ENCODE measurements at regions not wholly inside any gene's neighbourhood (a gene's known extent, or its start where the extent isn't known, plus 50 kb on each side); places are given as distances from the start of the nearest gene placed in this dataset.

GRCh38 chr7:123341102-123341501 lies 141.3 kb upstream of the SLC13A1 start:
- Histone ChIP-seq H3K9me3 (ENCODE audit: control insufficient read depth, low read depth, low read length) (no peaks in the 10 kb centered on the region), H2AFZ (ENCODE audit: low read length) (no peak overlapping the region), H3K4me2 (ENCODE audit: insufficient read depth, insufficient read length, low read length) (no peak overlapping the region), H3K79me2 (ENCODE audit: insufficient read depth, low read length) (no peaks in the 10 kb centered on the region), H2BK5ac (ENCODE audit: insufficient read length, low read length) (no peak overlapping the region), H3K79me1 (ENCODE audit: insufficient read depth, low read depth, low read length, poor library complexity, severe bottlenecking) (no peaks in the 10 kb centered on the region), H3K23me2 (ENCODE audit: insufficient read length, low read depth, low read length, poor library complexity, severe bottlenecking) (no peaks in the 10 kb centered on the region), H3K27ac (ENCODE audit: insufficient read length, low read depth, low read length) (no peak overlapping the region), H4K5ac (ENCODE audit: insufficient read length, low read depth, low read length) (no peak overlapping the region), H3K4me1 (ENCODE audit: insufficient read depth, low read length) (no peaks in the 10 kb centered on the region), H2BK20ac (ENCODE audit: low read depth, low read length, poor library complexity, severe bottlenecking) (no peak overlapping the region), H4K91ac (ENCODE audit: insufficient read length, low read depth, low read length) (no peak overlapping the region), H3K27me3 (ENCODE audit: insufficient read depth, low read length) (no peaks in the 10 kb centered on the region), H4K20me1 (ENCODE audit: control insufficient read depth, insufficient read depth, insufficient read length) (no peaks in the 10 kb centered on the region), H3K18ac (ENCODE audit: insufficient read length, low read depth, low read length) (no peak overlapping the region), H3K4ac (ENCODE audit: low read depth, low read length) (no peak overlapping the region), H2BK15ac (ENCODE audit: low read depth, low read length) (no peak overlapping the region), H4K8ac (replicated peaks; ENCODE audit: insufficient read length, low read depth, low read length) (no peak overlapping the region), H2BK120ac (ENCODE audit: low read depth, low read length, poor library complexity, severe bottlenecking) (no peak overlapping the region), H3K23ac (ENCODE audit: insufficient read length, low read depth, low read length) (no peak overlapping the region), H3K9ac (ENCODE audit: extremely low read depth, insufficient read length, low read length) (no peak overlapping the region), H2BK12ac (ENCODE audit: insufficient read length, low read depth, low read length) (no peak overlapping the region), H3T11ph (ENCODE audit: low read length) (no peak overlapping the region), H3K56ac (ENCODE audit: insufficient read length, low read depth, low read length) (no peak overlapping the region), H2AK5ac (ENCODE audit: insufficient read length, low read length) (no peak overlapping the region), H3K14ac (ENCODE audit: insufficient read depth, low read length) (no peak overlapping the region)
- no peak for TF ChIP-seq CTCF (conservative IDR thresholded peaks at IDR 0.05)
- Mint-ChIP-seq H3K27ac (no peak overlapping the region), H3K9me3 (peaks cover 0 to 2% of the 10 kb centered on the region in 2 experiments; a peak in 1 of 5 replicates), H3K4me1 (no peaks in the 10 kb centered on the region), H3K4me3 (no peak overlapping the region), H3K27me3 (ENCODE audit: low read depth) (no peaks in the 10 kb centered on the region), H3K36me3 (ENCODE audit: insufficient read depth in 1 of 3, low read depth in 3 of 3) (no peaks in the 10 kb centered on the region; a peak in 1 of 7 replicates)
- no CpG with 5 or more reads among the region's 1 CpG for WGBS (ENCODE audit: extremely low coverage, insufficient read length, low lambda C conversion rate)
- no peak for DNase-seq

All from H9 (cell line).